SH-SY5Y (cell line): ENCODE measurements at regions not wholly inside any gene's neighbourhood (a gene's known extent, or its start where the extent isn't known, plus 50 kb on each side); places are given as distances from the start of the nearest gene placed in this dataset.

Experiments
- GATA2 ChIP-seq: IDR thresholded peaks from 2 replicates; pipeline ENCODE4 v1.6.1; 2011; ENCODE audit warnings: mild to moderate bottlenecking, low read depth, low read length
- GATA3 ChIP-seq: IDR thresholded peaks from 2 replicates; pipeline ENCODE4 v1.6.1; 2011; ENCODE audit warnings: low read depth, mild to moderate bottlenecking, low read length, moderate library complexity

GRCh38 chr2:2837746-2838547 lies 506.9 kb upstream of the MYT1L start:
- TF ChIP-seq GATA3 (no peak), GATA2 (no peak)
